H54 (cell line): ENCODE measurements at regions not wholly inside any gene's neighbourhood (a gene's known extent, or its start where the extent isn't known, plus 50 kb on each side); places are given as distances from the start of the nearest gene placed in this dataset.
A peak's percentile ranks its signal among the peaks of the same experiment; 100 is the strongest.
"Not testable (repeated sequence)": the region's sequence is repeated elsewhere in the genome, so short reads cannot be mapped to it uniquely, and the experiment has no call there.

Source experiments
- DNase-seq: peaks from one replicate; pipeline ENCODE4 v3.0.0; 2011; ENCODE audit warnings: low spot score, mixed read lengths; ENCODE audit not compliant: insufficient read length
- FAIRE-seq: peaks from 3 replicates; lab custom pipeline; 2011; peaks lifted over from hg19 to GRCh38; lab: Jason Lieb, UNC
- POLR2A ChIP-seq: IDR thresholded peaks from 2 replicates; pipeline ENCODE4 v1.6.1; 2011; ENCODE audit warnings: low read depth, mild to moderate bottlenecking, low read length

GRCh38 chr3:74281705-74282104 lies 332.8 kb downstream of the CNTN3 start:
- DNase-seq: no peak
- FAIRE-seq: no peak

GRCh38 chr3:74273555-74274402 lies 340.7 kb downstream of the CNTN3 start:
- TF ChIP-seq POLR2A: no peak
- DNase-seq (no peak), FAIRE-seq (no peak)

More at GRCh38 chr3:74281705-74282104, 332.8 kb downstream of the CNTN3 start:
- TF ChIP-seq POLR2A: no peak

DNA sequence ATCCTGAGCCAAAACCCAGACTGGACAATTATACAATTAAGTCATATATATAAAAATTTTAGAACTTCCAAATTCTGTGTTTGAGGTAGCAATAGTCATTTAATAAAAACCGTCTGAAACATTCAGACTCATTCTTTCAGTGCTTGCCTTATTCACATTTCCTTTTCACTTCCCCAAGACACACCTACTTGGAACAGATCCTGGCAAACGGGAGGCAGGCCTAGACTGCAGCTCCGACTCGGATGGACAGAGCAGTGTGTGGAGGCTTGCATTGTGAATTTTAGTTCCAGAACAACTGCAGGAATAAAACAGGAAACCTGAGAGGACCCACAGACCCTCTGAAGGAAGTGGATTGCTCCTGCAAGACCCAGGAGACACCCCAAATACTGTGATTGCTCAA lies 341.4 kb downstream of the CNTN3 start:
- no peak for FAIRE-seq
- no peak for DNase-seq
- TF ChIP-seq POLR2A: no peak

- no peak for TF ChIP-seq POLR2A
- no peak for DNase-seq
- no peak for FAIRE-seq
Observed at GRCh38 chr3:74271541-74271940, 342.9 kb downstream of the CNTN3 start.

DNA sequence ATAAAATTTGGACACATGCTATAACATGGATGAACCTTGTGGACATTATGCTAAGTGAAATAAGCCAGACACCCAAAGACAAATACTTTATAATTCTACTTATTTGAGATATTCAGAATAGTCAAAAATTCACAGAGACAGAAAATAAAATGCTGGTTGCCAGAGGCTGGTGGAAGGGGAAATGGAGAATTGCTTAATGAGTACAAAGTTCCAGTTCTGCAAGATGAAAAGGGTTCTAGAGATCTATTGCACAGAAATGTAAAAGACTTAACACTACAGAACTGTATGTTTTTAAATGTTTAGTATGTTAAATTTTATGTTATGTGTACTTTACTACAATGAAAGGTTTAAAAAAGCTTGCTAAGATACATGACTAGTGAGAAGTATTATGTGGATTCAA lies 344.8 kb downstream of the CNTN3 start:
- no peak for FAIRE-seq

DNA sequence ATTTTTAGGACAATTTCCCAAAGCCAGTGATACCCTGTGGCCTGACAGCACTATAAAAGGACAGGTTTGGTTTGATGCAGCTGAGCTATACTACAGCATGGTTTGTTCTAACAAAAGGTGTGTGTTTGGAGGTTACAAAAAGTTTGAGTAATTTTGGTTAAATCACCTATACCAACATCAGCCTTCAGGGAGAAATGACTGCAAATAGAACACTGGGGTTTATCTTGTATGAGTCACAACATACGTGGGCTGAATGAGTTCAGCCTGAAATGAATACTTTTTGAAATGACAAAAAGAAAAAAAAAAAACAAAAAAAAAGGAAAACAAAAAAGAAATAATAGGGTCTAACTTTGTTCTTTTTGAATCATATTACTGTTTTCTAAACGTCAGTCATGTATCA lies 345.7 kb downstream of the CNTN3 start:
- DNase-seq: no peak
- TF ChIP-seq POLR2A: no peak
- no peak for FAIRE-seq

More for the DNA sequence above, 344.8 kb downstream of the CNTN3 start:
- no peak for DNase-seq
- no peak for TF ChIP-seq POLR2A

DNA sequence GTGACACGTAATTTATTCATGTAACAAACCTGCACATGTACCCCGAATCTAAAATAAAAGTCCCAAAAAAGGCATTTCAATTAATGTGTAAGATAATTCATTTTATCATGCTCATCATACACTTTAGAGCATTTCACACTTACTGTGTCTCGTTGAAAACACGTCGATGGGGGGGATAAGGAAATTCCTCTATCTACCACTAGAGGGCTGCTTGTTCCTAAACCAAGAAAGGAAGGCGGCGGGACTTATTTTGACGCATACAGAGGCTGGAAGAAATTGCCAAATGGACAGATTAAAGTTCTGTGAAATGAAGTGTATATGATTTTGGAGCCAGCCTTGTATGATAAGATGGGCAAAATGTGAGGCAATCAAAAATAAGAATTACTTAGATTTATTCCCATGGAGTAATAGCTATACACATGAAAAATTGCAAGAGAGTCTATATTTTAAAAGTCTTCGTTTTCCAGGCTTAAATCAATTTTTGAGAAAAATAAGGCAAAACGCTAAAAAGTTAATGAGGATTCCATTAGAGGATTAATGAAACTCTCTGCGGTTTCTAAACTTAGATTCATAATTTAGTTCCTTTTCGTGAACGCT lies 346.8 kb downstream of the CNTN3 start:
- peak; percentile 78 for FAIRE-seq
- TF ChIP-seq POLR2A: no peak
- peak; percentile 3 for DNase-seq

DNA sequence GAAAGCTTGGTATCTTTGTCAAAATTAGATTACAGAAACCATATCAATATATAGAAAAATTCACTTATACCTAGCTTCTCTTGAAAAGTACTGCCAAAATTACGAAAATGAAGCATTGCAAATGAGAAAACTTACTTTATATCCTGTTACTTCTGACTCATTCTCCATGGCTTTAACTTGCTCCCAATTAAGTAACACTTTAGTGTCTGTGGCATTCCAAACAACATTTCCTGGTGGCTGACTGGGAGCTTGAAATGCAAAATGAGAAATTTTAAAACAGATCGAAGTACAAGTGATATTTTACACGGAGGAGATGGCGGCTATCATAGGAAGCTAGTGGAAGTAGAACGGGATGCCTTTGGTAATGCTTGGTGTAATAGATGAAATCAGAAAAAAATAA lies 347.3 kb downstream of the CNTN3 start:
- no peak for FAIRE-seq
- TF ChIP-seq POLR2A: no peak
- no peak for DNase-seq

- no peak for DNase-seq
- no peak for FAIRE-seq
Observed at GRCh38 chr3:74265069-74265468, 349.4 kb downstream of the CNTN3 start.

DNA sequence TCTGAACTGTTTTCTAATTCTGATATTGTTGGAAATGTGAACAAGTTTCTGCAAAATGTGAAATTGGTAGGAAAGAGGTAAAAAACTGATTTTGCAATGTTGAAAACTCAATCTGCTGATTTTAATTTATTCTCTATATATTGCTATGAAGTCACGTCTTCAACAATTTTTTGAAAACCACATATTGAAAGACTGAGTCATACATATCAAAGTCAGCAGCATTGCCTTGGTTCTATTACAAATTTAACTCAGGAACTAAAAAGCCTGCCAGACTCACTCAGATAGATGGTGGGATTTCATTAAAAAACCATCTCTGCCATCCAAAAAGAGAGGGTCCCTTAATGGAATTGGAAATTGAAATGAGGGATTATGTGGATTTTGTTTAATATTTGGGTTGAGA lies 351.4 kb downstream of the CNTN3 start:
- FAIRE-seq: no peak
- no peak for DNase-seq
- no peak for TF ChIP-seq POLR2A

More at GRCh38 chr3:74265069-74265468, 349.4 kb downstream of the CNTN3 start:
- TF ChIP-seq POLR2A: no peak

DNA sequence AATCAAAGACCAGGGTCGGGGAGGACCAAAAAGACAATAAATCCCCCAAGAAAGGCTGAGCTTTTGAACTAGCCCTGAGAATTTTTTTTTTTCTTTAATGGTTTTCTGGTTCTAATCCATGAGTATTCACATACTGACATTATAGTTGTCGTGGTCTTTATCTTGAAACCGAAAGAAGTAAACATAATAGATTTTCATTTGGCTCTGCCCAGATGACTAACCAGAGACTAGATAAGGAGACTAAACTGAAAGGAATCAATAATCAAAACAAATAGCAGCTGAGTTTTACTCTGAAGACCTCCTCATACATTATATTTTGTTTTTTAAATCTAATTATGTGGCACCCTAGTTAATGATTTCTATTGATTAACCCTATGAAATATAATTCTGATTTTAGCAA lies 381.4 kb downstream of the CNTN3 start:
- FAIRE-seq: no peak
- TF ChIP-seq POLR2A: no peak
- DNase-seq: no peak

DNA sequence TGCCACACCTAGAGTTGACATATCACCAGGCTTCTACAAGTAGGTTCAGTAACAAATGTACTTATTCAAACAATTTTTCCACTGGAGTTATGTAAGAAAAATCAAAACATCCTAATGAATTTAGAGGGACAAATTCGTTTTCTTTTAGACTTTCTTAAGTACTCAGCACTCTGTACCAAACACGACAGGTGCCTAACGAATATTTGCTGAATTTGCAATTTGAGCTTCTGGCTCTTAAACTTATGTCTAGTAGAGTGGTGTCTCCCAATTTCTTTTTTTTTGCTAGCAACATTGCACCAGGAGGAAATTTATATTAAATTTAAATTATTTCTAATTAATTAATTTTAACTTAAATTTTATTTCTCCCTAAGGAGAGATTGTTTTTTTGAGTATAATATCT lies 397.0 kb downstream of the CNTN3 start:
- DNase-seq: no peak
- FAIRE-seq: no peak
- no peak for TF ChIP-seq POLR2A

DNA sequence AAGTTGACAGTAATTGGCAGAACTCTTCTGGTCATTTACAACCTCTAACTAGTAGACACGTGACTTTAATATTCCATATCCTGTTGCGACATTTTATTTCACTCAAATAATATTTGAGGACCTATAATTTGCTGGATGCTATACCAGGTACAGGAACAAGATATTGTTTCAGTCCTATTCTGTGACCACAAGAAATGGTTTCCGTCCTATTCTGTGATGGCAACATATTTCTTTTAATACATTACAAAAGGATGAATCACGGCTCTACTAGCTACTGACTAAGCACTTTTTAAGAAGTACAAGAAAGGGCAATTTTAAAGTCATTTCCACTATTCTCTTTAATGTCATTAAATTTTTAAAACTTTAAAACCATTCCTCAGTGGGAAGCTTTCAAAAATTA lies 400.2 kb downstream of the CNTN3 start:
- DNase-seq: no peak
- TF ChIP-seq POLR2A: no peak
- no peak for FAIRE-seq

DNA sequence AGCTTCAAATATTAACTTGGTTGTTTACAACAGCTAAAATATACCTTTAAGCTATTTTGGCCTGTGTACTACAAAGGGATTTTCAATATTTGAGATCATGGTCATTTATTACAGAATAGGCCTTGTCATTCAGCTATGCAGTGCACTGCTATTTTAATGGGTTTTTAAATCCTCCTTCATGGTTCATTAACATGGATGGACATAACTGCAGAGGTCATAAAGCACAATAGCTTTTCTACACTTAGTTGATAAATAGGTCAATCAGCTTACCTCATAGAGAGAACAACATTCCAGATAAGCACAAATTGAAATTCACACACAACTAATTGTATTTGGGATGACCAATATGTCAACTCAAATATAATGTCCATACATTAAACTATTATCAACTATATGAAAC lies 403.7 kb downstream of the CNTN3 start:
- DNase-seq (no peak), FAIRE-seq (no peak)
- TF ChIP-seq POLR2A: no peak

- DNase-seq: no peak
- TF ChIP-seq POLR2A: no peak
- FAIRE-seq: no peak
Observed at GRCh38 chr3:74200952-74201351, 413.5 kb downstream of the CNTN3 start.

GRCh38 chr3:74178664-74179063 lies 435.8 kb downstream of the CNTN3 start:
- not testable (repeated sequence) for FAIRE-seq, DNase-seq
